B cell (primary cell): ENCODE measurements at regions not wholly inside any gene's neighbourhood (a gene's known extent, or its start where the extent isn't known, plus 50 kb on each side); places are given as distances from the start of the nearest gene placed in this dataset.

ENCODE experiments used
- ATAC-seq: fragments of 200-7000 bp; cut with Tn5 transposase; one replicate; pipeline ENCODE4 v1.10.0; 2021; ENCODE audit warnings: low read depth, mild to moderate bottlenecking, moderate number of reproducible peaks, moderate library complexity
- CTCF ChIA-PET: fragments of 350-600 bp; sonication (Branson Sonifier 250); formaldehyde crosslinking; loops from one replicate; lab custom pipeline; 2021; ENCODE audit warnings: antibody characterized with exemption, inconsistent platforms; lab: Charles Lee
- POLR2A ChIA-PET: fragments of 350-600 bp; sonication (Branson Sonifier 250); formaldehyde crosslinking; loops from one replicate; lab custom pipeline; 2021; ENCODE audit warnings: antibody characterized with exemption; lab: Charles Lee
- DNase-seq: peaks from one replicate; pipeline ENCODE4 v3.0.0; 2013
- H2AFZ ChIP-seq: 2 replicates; pipeline ENCODE4 v1.6.1; 2012; ENCODE audit warnings: mild to moderate bottlenecking, low read depth, low read length; ENCODE audit not compliant: insufficient read depth, poor library complexity, severe bottlenecking
- H3K27ac ChIP-seq, 2 donors: 1 replicate in 1 of 2; 2 replicates in 1 of 2; pipeline ENCODE4 v1.5.1; 2012 to 2013; ENCODE audit warnings: low read length in 2 of 2, mild to moderate bottlenecking in 2 of 2, moderate library complexity in 1 of 2
- H3K27me3 ChIP-seq, 4 experiments: fragments of 200-600 bp in 1 of 4; sonication (generic) in 1 of 4; replicated peaks in 1 of 4; 1 replicate in 2 of 4; 2 replicates in 2 of 4; pipeline versions ENCODE4 v1.6.1 to v1.7.0; 2013 to 2016; ENCODE audit warnings: low read length in 3 of 4, mild to moderate bottlenecking in 2 of 4, mixed read lengths in 1 of 4, moderate library complexity in 1 of 4; ENCODE audit not compliant: insufficient read depth in 4 of 4, control insufficient read depth in 3 of 4; ENCODE audit errors: control extremely low read depth in 1 of 4
- H3K36me3 ChIP-seq, 2 experiments: replicated peaks in 1 of 2; 1 replicate in 1 of 2; 2 replicates in 1 of 2; pipeline versions ENCODE4 v1.6.1 to v1.7.1; 2013; ENCODE audit warnings: low read length in 1 of 2; ENCODE audit not compliant: insufficient read depth in 2 of 2, control insufficient read depth in 1 of 2; ENCODE audit errors: control extremely low read depth in 1 of 2, extremely low read depth in 1 of 2
- H3K4me1 ChIP-seq, 2 donors: fragments of 200-600 bp in 1 of 2; sonication (generic) in 1 of 2; 1 replicate in 1 of 2; 2 replicates in 1 of 2; pipeline versions ENCODE4 v1.5.1 to v1.6.1; 2013 to 2017; ENCODE audit warnings: low read length in 2 of 2; ENCODE audit not compliant: control insufficient read depth in 2 of 2, insufficient read depth in 2 of 2
- H3K4me2 ChIP-seq: replicated peaks from 2 replicates; pipeline ENCODE3; 2012; ENCODE audit warnings: mild to moderate bottlenecking, low read depth, low read length; ENCODE audit not compliant: poor library complexity, severe bottlenecking
- H3K4me3 ChIP-seq, 5 experiments: fragments of 200-600 bp in 1 of 5; sonication (generic) in 1 of 5; 1 replicate in 3 of 5; 2 replicates in 2 of 5; pipeline versions ENCODE4 v1.5.1 to v1.7.0; 2011 to 2016; ENCODE audit warnings: low read length in 4 of 5, mild to moderate bottlenecking in 4 of 5, low read depth in 2 of 5, control low read depth in 1 of 5, moderate library complexity in 1 of 5; ENCODE audit not compliant: insufficient read depth in 1 of 5; ENCODE audit errors: control extremely low read depth in 1 of 5, extremely low read depth in 1 of 5
- H3K79me2 ChIP-seq: fragments of 200-600 bp; sonication (generic); one replicate; pipeline ENCODE4 v1.6.0; 2016; ENCODE audit warnings: low read length; ENCODE audit not compliant: control insufficient read depth, insufficient read depth
- H3K9ac ChIP-seq: fragments of 200-600 bp; sonication (generic); 2 replicates; pipeline ENCODE4 v1.6.1; 2017; ENCODE audit warnings: mild to moderate bottlenecking, low read length, moderate library complexity
- H3K9me3 ChIP-seq, 3 donors: one replicate each; pipeline versions ENCODE4 v1.6.1 to v1.7.1; 2013; ENCODE audit warnings: low read length in 2 of 3; ENCODE audit not compliant: control insufficient read depth in 2 of 3, insufficient read depth in 1 of 3; ENCODE audit errors: control extremely low read depth in 1 of 3
- H4K20me1 ChIP-seq: 2 replicates; pipeline ENCODE4 v1.6.0; 2012; ENCODE audit warnings: mild to moderate bottlenecking, low read length; ENCODE audit not compliant: insufficient read depth, control insufficient read depth, poor library complexity, severe bottlenecking
- H3K27ac Mint-ChIP-seq: one replicate; pipeline ENCODE4 v1.8.0; 2021; ENCODE audit warnings: mixed read lengths
- H3K27me3 Mint-ChIP-seq: one replicate; pipeline ENCODE4 v1.8.0; 2021; ENCODE audit warnings: mixed read lengths
- H3K4me1 Mint-ChIP-seq: one replicate; pipeline ENCODE4 v1.8.0; 2021; ENCODE audit warnings: mixed read lengths
- H3K4me3 Mint-ChIP-seq: one replicate; pipeline ENCODE4 v1.8.0; 2021; ENCODE audit warnings: mixed read lengths
- H3K9me3 Mint-ChIP-seq: one replicate; pipeline ENCODE4 v1.8.0; 2022; ENCODE audit warnings: mixed read lengths; ENCODE audit not compliant: insufficient read depth
- EZH2 ChIP-seq: IDR thresholded peaks from 2 replicates; pipeline ENCODE4 v1.6.1; 2012; ENCODE audit warnings: borderline replicate concordance, low read depth, mild to moderate bottlenecking, moderate library complexity, low read length; ENCODE audit not compliant: insufficient read depth, poor library complexity, severe bottlenecking
- WGBS: methylation state at CpG from one replicate; pipeline ENCODE4 v1.1.5; 2013; ENCODE audit warnings: missing lambda C conversion rate; ENCODE audit not compliant: insufficient coverage; 5-methylcytosine and 5-hydroxymethylcytosine counted together
- intact Hi-C: fragments of 100-400 bp; cut with micrococcal nuclease; formaldehyde crosslinking; loops from one replicate; pipeline ENCODE4 v1.10.0; 2022
- TF ChIP-seq, protein P1 (sequence below): fragments of 200-600 bp; IDR thresholded peaks from one replicate; pipeline ENCODE4 v1.8.0; 2022; ENCODE audit warnings: antibody characterized with exemption, mild to moderate bottlenecking

DNA sequence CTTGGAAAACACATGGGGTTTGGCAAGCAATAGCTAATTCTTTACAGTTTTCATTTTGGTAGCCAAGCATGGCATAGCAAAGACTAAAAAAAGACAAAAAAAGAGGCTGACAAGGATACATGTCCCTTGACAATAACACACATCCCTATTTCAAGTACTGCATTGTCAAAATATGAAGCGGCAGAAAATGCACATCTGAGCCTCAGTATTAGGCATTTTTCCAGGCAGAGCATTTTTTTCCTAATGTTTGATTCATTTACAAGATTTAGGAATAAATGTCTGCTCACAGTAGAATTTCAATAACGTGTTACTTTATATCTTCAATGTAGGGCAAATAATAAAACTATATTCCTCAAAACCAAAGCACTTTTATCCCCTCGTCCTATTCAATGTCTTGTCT is 216.3 kb upstream of the PCDH18 start:
- Histone ChIP-seq H3K27ac (no peak overlapping the region), H4K20me1 (no peaks in the 10 kb centered on the region), H3K36me3 (no peaks in the 10 kb centered on the region), H3K4me2 (no peak overlapping the region), H3K4me1 (no peaks in the 10 kb centered on the region), H2AFZ (no peak overlapping the region), H3K9ac (no peak overlapping the region), H3K4me3 (no peak overlapping the region), H3K79me2 (no peaks in the 10 kb centered on the region), H3K27me3 (no peaks in the 10 kb centered on the region), H3K9me3 (peaks cover 0 to 1% (median 0%) of the 10 kb centered on the region in 3 donors)
- WGBS = no CpG with 5 or more reads among the region's 3 CpGs
- H3K4me3 Mint-ChIP-seq = no peak overlapping the region
- no peak for TF ChIP-seq EZH2
- TF ChIP-seq, protein P1, sequence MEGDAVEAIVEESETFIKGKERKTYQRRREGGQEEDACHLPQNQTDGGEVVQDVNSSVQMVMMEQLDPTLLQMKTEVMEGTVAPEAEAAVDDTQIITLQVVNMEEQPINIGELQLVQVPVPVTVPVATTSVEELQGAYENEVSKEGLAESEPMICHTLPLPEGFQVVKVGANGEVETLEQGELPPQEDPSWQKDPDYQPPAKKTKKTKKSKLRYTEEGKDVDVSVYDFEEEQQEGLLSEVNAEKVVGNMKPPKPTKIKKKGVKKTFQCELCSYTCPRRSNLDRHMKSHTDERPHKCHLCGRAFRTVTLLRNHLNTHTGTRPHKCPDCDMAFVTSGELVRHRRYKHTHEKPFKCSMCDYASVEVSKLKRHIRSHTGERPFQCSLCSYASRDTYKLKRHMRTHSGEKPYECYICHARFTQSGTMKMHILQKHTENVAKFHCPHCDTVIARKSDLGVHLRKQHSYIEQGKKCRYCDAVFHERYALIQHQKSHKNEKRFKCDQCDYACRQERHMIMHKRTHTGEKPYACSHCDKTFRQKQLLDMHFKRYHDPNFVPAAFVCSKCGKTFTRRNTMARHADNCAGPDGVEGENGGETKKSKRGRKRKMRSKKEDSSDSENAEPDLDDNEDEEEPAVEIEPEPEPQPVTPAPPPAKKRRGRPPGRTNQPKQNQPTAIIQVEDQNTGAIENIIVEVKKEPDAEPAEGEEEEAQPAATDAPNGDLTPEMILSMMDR = no peak
- no peaks in the 10 kb centered on the region for H3K9me3 Mint-ChIP-seq
- ChIA-PET CTCF (no interaction called here), POLR2A (no interaction called here)
- no peak for DNase-seq
- intact Hi-C loops = no loop called here
- ATAC-seq = no peak
- H3K4me1 Mint-ChIP-seq = no peaks in the 10 kb centered on the region
- H3K27ac Mint-ChIP-seq = no peak overlapping the region
- no peaks in the 10 kb centered on the region for H3K27me3 Mint-ChIP-seq

DNA sequence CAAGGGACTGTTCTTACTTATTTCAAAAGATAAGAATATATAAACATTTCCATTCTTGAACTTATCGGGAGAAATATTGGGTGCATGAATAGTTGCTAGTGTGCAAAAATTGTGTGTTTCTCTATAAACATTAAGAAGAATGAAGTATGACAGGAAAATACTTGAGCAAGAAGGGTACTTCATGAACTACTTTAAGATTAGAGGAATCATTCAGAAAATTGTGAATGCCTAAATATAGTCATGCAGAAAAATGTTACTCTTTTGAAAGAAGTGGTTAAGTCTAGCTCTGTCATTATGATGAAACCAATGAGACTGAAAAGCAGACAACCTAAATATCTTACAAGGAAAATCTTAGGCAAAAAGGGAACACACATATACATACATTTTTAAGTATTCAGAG is 207.8 kb upstream of the PCDH18 start:
- Histone ChIP-seq H2AFZ (no peak overlapping the region), H4K20me1 (no peaks in the 10 kb centered on the region), H3K27ac (no peak overlapping the region), H3K4me2 (no peak overlapping the region), H3K36me3 (no peaks in the 10 kb centered on the region), H3K27me3 (no peaks in the 10 kb centered on the region), H3K4me3 (no peak overlapping the region), H3K9ac (no peak overlapping the region), H3K4me1 (no peaks in the 10 kb centered on the region), H3K79me2 (no peaks in the 10 kb centered on the region), H3K9me3 (no peaks in the 10 kb centered on the region)
- Mint-ChIP-seq H3K4me3 (no peak overlapping the region), H3K4me1 (no peaks in the 10 kb centered on the region), H3K27me3 (no peaks in the 10 kb centered on the region), H3K27ac (no peak overlapping the region), H3K9me3 (no peaks in the 10 kb centered on the region)
- ChIA-PET POLR2A (no interaction called here), CTCF (no interaction called here)
- ATAC-seq (no peak), DNase-seq (no peak)
- intact Hi-C loops = no loop called here
- TF ChIP-seq, protein P1 = no peak
- no CpG with 5 or more reads among the region's 1 CpG for WGBS
